ENCODE measurements at regions not wholly inside any gene's neighbourhood (a gene's known extent, or its start where the extent isn't known, plus 50 kb on each side); places are given as distances from the start of the nearest gene placed in this dataset.

GRCh38 chr15:87728998-87729397, 527.5 kb downstream of the NTRK3 start:
- DNase-seq (ENCODE audit: extremely low spot score) = no peak
- no peak overlapping the region for H3K27ac ChIP-seq (ENCODE audit: low read depth)
- no peaks in the 10 kb centered on the region for H3K36me3 ChIP-seq (ENCODE audit: insufficient read depth)
- no peak overlapping the region for H3K4me3 ChIP-seq (ENCODE audit: low read depth, low read length)
- H3K4me1 ChIP-seq (ENCODE audit: insufficient read depth) = no peaks in the 10 kb centered on the region
- WGBS = 83% methylated on average over 2 of the region's 2 CpGs

GRCh38 chr15:87727073-87727472, 529.5 kb downstream of the NTRK3 start:
- H3K36me3 ChIP-seq (ENCODE audit: insufficient read depth) = no peaks in the 10 kb centered on the region
- no peak overlapping the region for H3K27ac ChIP-seq (ENCODE audit: low read depth)
- 76% methylated on average over 2 of the region's 2 CpGs for WGBS
- H3K4me1 ChIP-seq (ENCODE audit: insufficient read depth) = no peaks in the 10 kb centered on the region
- H3K4me3 ChIP-seq (ENCODE audit: low read depth, low read length) = no peak overlapping the region
- DNase-seq (ENCODE audit: extremely low spot score) = no peak

- Histone ChIP-seq H3K36me3 (ENCODE audit: insufficient read depth) (no peaks in the 10 kb centered on the region), H3K4me1 (ENCODE audit: insufficient read depth) (no peaks in the 10 kb centered on the region), H3K4me3 (ENCODE audit: low read depth, low read length) (no peak overlapping the region), H3K27ac (ENCODE audit: low read depth) (no peak overlapping the region)
- WGBS = 81% methylated on average over 7 of the region's 7 CpGs
- DNase-seq (ENCODE audit: extremely low spot score) = no peak
These were observed 532.2 kb downstream of the NTRK3 start for GRCh38 chr15:87724330-87724729.

- 69% methylated on average over 1 of the region's 1 CpG for WGBS
- H3K36me3 ChIP-seq (ENCODE audit: insufficient read depth) = no peaks in the 10 kb centered on the region
- DNase-seq (ENCODE audit: extremely low spot score) = no peak
- no peak overlapping the region for H3K4me3 ChIP-seq (ENCODE audit: low read depth, low read length)
- H3K4me1 ChIP-seq (ENCODE audit: insufficient read depth) = no peaks in the 10 kb centered on the region
- H3K27ac ChIP-seq (ENCODE audit: low read depth) = no peak overlapping the region
These were observed 533.4 kb downstream of the NTRK3 start for GRCh38 chr15:87722941-87723691.

GRCh38 chr15:87720235-87720634, 536.3 kb downstream of the NTRK3 start:
- H3K4me1 ChIP-seq (ENCODE audit: insufficient read depth) = no peaks in the 10 kb centered on the region
- H3K27ac ChIP-seq (ENCODE audit: low read depth) = no peak overlapping the region
- no peak for DNase-seq (ENCODE audit: extremely low spot score)
- H3K4me3 ChIP-seq (ENCODE audit: low read depth, low read length) = no peak overlapping the region
- H3K36me3 ChIP-seq (ENCODE audit: insufficient read depth) = no peaks in the 10 kb centered on the region
- 81% methylated on average over 3 of the region's 3 CpGs for WGBS

- no peaks in the 10 kb centered on the region for H3K4me1 ChIP-seq (ENCODE audit: insufficient read depth)
- no peak for DNase-seq (ENCODE audit: extremely low spot score)
- 71% methylated on average over 3 of the region's 3 CpGs for WGBS
These were observed 540.1 kb downstream of the NTRK3 start for GRCh38 chr15:87716422-87716821.

GRCh38 chr15:87715252-87715651, 541.3 kb downstream of the NTRK3 start:
- Histone ChIP-seq H3K4me1 (ENCODE audit: insufficient read depth) (no peaks in the 10 kb centered on the region), H3K4me3 (ENCODE audit: low read depth, low read length) (no peak overlapping the region), H3K36me3 (ENCODE audit: insufficient read depth) (no peaks in the 10 kb centered on the region), H3K27ac (ENCODE audit: low read depth) (no peak overlapping the region)
- WGBS = 48% methylated on average over 1 of the region's 1 CpG
- DNase-seq (ENCODE audit: extremely low spot score) = no peak

More at GRCh38 chr15:87716422-87716821, 540.1 kb downstream of the NTRK3 start:
- H3K27ac ChIP-seq (ENCODE audit: low read depth) = no peak overlapping the region
- H3K36me3 ChIP-seq (ENCODE audit: insufficient read depth) = no peaks in the 10 kb centered on the region
- H3K4me3 ChIP-seq (ENCODE audit: low read depth, low read length) = no peak overlapping the region

- DNase-seq (ENCODE audit: extremely low spot score) = no peak
- H3K4me1 ChIP-seq (ENCODE audit: insufficient read depth) = no peaks in the 10 kb centered on the region
- 83% methylated on average over 1 of the region's 1 CpG for WGBS
- no peak overlapping the region for H3K4me3 ChIP-seq (ENCODE audit: low read depth, low read length)
- no peak overlapping the region for H3K27ac ChIP-seq (ENCODE audit: low read depth)
- H3K36me3 ChIP-seq (ENCODE audit: insufficient read depth) = no peaks in the 10 kb centered on the region
These were observed 543.1 kb downstream of the NTRK3 start for GRCh38 chr15:87713475-87713879.

- Histone ChIP-seq H3K4me3 (ENCODE audit: low read depth, low read length) (no peak overlapping the region), H3K4me1 (ENCODE audit: insufficient read depth) (no peaks in the 10 kb centered on the region), H3K27ac (ENCODE audit: low read depth) (no peak overlapping the region), H3K36me3 (ENCODE audit: insufficient read depth) (no peaks in the 10 kb centered on the region)
- DNase-seq (ENCODE audit: extremely low spot score) = no peak
- 52% methylated on average over 2 of the region's 2 CpGs for WGBS
These were observed 544.3 kb downstream of the NTRK3 start for GRCh38 chr15:87712211-87712610.

- Histone ChIP-seq H3K27ac (ENCODE audit: low read depth) (no peak overlapping the region), H3K36me3 (ENCODE audit: insufficient read depth) (no peaks in the 10 kb centered on the region), H3K4me3 (ENCODE audit: low read depth, low read length) (no peak overlapping the region), H3K4me1 (ENCODE audit: insufficient read depth) (no peaks in the 10 kb centered on the region)
- DNase-seq (ENCODE audit: extremely low spot score) = no peak
- WGBS = 19% methylated on average over 6 of the region's 6 CpGs
These were observed 545.5 kb downstream of the NTRK3 start for GRCh38 chr15:87711026-87711425.

GRCh38 chr15:87710406-87710805, 546.1 kb downstream of the NTRK3 start:
- no peak overlapping the region for H3K4me3 ChIP-seq (ENCODE audit: low read depth, low read length)
- H3K4me1 ChIP-seq (ENCODE audit: insufficient read depth) = no peaks in the 10 kb centered on the region
- WGBS = 31% methylated on average over 7 of the region's 7 CpGs
- DNase-seq (ENCODE audit: extremely low spot score) = no peak
- H3K27ac ChIP-seq (ENCODE audit: low read depth) = no peak overlapping the region
- H3K36me3 ChIP-seq (ENCODE audit: insufficient read depth) = no peaks in the 10 kb centered on the region

GRCh38 chr15:87707566-87708130, 548.9 kb downstream of the NTRK3 start:
- 84% methylated on average over 5 of the region's 5 CpGs for WGBS
- no peak for DNase-seq (ENCODE audit: extremely low spot score)
- H3K27ac ChIP-seq (ENCODE audit: low read depth) = no peak overlapping the region
- no peaks in the 10 kb centered on the region for H3K36me3 ChIP-seq (ENCODE audit: insufficient read depth)
- H3K4me3 ChIP-seq (ENCODE audit: low read depth, low read length) = no peak overlapping the region
- H3K4me1 ChIP-seq (ENCODE audit: insufficient read depth) = no peaks in the 10 kb centered on the region

GRCh38 chr15:87707071-87707470, 549.5 kb downstream of the NTRK3 start:
- H3K27ac ChIP-seq (ENCODE audit: low read depth) = no peak overlapping the region
- H3K4me3 ChIP-seq (ENCODE audit: low read depth, low read length) = no peak overlapping the region
- 65% methylated on average over 5 of the region's 5 CpGs for WGBS
- no peak for DNase-seq (ENCODE audit: extremely low spot score)
- no peaks in the 10 kb centered on the region for H3K4me1 ChIP-seq (ENCODE audit: insufficient read depth)
- no peaks in the 10 kb centered on the region for H3K36me3 ChIP-seq (ENCODE audit: insufficient read depth)

GRCh38 chr15:87706001-87706400, 550.5 kb downstream of the NTRK3 start:
- no peak overlapping the region for H3K4me3 ChIP-seq (ENCODE audit: low read depth, low read length)
- 100% methylated on average over 1 of the region's 1 CpG for whole genome bisulfite sequencing
- H3K27ac ChIP-seq (ENCODE audit: low read depth) = no peak overlapping the region
- no peak for DNase-seq (ENCODE audit: extremely low spot score)
- no peaks in the 10 kb centered on the region for H3K4me1 ChIP-seq (ENCODE audit: insufficient read depth)
- no peaks in the 10 kb centered on the region for H3K36me3 ChIP-seq (ENCODE audit: insufficient read depth)
